ENCODE measurements at regions not wholly inside any gene's neighbourhood (a gene's known extent, or its start where the extent isn't known, plus 50 kb on each side); places are given as distances from the start of the nearest gene placed in this dataset.
"Not testable (repeated sequence)": the region's sequence is repeated elsewhere in the genome, so short reads cannot be mapped to it uniquely, and the experiment has no call there.

DNA sequence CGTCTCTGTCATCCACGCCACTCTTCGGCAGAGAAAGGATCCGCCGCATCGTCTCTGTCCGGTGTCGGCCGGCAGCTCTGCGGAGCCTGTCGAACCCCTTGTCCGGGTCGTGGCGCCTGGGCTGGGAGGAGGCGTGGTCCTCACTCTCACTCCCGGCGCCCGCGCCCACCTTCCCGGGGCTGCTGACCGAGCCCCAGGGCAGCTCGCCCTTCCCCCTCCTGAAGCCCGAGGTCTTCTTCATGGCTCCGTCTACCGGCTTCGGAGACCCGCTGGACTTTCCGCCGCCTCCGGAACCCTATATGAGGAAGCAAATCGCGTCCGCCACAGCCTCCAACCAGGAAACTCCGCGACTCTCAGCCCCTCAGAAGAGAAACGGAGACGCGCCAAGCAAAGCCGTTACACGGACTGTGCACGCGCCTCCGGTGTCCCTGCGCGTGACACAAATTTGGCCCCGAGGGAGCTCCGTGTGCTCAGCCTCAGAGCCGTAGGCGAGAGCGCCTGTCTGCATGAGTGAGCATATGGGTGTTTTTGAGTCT, 163.0 kb upstream of the TUBA3C start:
- not testable (repeated sequence) for TF ChIP-seq POLR2A, CTCF (IDR thresholded peaks at IDR 0.05)

Data from vagina (tissue), 2 donors.